ENCODE measurements at regions not wholly inside any gene's neighbourhood (a gene's known extent, or its start where the extent isn't known, plus 50 kb on each side); places are given as distances from the start of the nearest gene placed in this dataset.

DNA sequence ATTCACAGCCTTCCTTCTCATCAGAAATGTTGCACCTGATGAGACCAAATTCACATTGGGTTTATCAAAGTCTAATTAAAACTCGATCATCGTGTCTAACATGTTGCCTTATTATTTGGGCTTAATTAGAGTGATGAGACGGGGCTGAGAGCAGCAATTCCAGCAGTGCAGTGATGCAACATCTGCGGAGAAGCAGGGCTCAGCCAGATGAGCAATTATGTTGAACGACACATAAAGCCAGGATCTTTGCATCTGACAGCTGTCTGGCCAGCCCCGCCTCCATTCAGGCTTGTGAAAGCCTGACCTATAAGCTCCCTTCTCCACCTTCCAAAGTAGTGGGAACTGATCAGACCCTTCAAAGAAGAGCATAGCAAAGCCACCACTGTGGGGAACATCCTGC lies 109.8 kb downstream of the C1orf94 start:
- no peak for TF ChIP-seq POLR2A (IDR thresholded peaks at IDR 0.05; ENCODE audit: low read depth)
- TF ChIP-seq, protein P1, sequence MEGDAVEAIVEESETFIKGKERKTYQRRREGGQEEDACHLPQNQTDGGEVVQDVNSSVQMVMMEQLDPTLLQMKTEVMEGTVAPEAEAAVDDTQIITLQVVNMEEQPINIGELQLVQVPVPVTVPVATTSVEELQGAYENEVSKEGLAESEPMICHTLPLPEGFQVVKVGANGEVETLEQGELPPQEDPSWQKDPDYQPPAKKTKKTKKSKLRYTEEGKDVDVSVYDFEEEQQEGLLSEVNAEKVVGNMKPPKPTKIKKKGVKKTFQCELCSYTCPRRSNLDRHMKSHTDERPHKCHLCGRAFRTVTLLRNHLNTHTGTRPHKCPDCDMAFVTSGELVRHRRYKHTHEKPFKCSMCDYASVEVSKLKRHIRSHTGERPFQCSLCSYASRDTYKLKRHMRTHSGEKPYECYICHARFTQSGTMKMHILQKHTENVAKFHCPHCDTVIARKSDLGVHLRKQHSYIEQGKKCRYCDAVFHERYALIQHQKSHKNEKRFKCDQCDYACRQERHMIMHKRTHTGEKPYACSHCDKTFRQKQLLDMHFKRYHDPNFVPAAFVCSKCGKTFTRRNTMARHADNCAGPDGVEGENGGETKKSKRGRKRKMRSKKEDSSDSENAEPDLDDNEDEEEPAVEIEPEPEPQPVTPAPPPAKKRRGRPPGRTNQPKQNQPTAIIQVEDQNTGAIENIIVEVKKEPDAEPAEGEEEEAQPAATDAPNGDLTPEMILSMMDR (IDR thresholded peaks at IDR 0.05), result no peak

Measured in esophagus muscularis mucosa (tissue), 3 donors.